HG03159 (cell line): ENCODE measurements at regions not wholly inside any gene's neighbourhood (a gene's known extent, or its start where the extent isn't known, plus 50 kb on each side); places are given as distances from the start of the nearest gene placed in this dataset.
A peak's percentile ranks its signal among the peaks of the same experiment; 100 is the strongest.

Source experiments
- ATAC-seq: cut with Tn5 transposase; IDR thresholded peaks from one replicate; pipeline ENCODE4 v1.9.1; 2021; ENCODE audit warnings: mild to moderate bottlenecking, moderate library complexity; ENCODE audit not compliant: unreplicated experiment

DNA sequence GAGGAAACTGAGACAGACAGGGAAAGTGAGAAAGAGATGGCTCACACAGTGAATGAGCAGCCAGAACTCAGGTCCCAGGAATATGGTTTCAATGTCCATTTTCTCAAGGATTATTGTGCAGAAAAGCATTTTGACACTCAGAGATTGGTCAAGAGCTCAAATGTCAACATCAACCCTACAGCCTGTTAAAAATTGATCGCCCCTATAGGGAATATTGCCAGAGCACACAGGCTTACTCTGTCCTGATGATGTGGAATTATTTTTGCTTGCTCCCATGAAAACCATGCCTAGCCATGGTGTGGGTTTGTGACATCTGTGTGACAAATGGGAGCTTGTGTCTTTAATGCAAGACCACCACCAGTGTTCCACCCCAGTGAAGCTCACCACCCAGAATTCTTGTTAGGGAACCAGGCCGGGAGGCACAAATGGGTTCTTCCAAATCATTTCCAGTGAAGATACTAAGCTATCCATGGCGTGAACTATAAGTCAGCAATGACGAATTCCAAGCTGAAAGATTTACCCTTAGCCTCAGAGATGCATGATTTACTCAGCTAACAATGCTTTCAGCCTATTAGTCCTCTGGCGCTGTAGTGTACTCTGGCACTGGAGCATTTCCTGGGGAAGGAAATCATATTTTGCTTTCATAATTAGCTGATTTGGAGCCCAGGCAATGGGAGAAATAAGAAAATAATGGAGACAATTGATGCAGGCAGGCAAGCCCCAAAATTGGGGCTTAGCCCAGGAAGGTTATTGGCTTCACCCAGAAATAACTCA lies 1188.2 kb upstream of the TMEM132C start:
- ATAC-seq, result no peak

DNA sequence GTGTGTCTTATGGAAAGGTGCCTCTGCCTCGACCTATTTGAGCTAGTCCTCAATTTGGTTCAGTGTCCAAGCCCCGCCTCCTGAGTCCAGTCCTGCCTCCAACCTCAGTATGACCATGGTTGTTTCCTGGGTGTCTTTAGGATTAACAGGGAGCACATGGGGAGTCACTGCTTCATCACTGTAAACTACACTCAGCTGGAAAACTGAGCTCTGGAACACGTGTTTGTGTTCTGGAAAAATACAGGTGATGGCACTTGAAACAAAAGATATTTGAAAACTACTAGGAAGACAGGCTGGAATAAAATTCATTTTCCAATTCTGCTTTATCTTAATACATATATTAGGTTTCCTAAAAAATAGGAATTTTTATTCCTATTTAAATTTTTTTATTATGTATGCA lies 1187.3 kb upstream of the TMEM132C start:
- ATAC-seq, result no peak

DNA sequence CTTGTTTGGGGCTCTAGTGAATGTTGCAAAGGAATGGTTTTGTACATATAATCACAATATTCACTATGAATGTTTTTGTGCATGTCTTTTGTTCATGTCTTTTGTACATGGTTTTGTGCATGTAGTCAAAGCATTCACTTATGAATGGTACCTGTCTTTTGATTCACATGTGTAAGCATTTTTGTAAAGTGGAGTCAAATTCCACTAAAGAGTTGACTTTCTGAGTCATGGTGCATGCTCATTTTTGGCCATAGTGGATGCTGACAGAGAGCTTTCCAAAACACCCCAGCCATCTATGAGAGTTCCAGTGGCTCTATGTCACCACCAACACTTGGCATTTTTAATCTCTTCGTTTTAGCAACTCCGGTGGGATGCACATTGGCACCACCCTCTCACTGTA lies 1185.9 kb upstream of the TMEM132C start:
- ATAC-seq, result no peak

DNA sequence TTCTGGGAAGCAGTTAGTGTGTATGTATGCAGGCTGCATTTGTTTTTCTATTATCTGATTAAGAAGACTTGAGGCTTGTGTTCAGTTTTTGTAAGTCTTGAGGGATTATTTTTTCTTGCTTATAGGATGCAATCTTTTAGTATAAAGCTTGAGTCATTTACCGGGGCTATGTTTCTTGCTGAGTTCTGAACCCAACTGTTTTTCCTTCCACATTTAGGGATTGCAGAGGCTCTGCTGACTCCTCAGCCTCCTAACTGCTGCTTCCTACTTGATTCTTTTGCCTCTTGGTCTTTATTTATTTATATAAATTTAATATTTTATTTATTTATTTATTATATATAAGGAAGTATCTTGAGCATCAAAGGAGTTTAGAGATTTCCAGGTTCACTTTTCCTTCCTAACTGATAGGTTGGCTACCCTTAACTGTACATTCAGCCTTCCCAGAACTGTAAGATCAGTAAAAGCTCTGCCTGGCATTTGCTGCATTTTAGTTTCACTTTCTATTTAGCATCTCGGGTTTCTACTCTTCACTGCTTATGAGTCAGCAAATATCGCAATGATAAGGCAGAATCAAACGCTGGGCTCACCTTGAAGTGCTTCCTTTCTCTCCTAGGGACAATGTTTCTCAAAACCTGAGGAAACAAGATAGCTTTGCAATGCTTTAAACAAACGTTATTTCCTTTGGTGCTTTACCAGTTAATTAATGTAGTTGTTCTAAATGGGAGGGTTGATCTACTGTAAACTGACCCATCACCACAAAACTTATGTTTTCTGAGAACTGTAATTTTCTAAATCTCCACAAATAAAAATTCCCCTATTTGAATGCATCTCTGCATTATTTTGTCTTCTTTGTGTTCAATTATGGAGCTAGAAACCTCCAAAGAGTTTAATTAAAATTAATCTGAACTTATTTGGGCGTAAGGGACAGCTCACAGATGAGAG lies 1183.7 kb upstream of the TMEM132C start:
- ATAC-seq, result peak; percentile 96

DNA sequence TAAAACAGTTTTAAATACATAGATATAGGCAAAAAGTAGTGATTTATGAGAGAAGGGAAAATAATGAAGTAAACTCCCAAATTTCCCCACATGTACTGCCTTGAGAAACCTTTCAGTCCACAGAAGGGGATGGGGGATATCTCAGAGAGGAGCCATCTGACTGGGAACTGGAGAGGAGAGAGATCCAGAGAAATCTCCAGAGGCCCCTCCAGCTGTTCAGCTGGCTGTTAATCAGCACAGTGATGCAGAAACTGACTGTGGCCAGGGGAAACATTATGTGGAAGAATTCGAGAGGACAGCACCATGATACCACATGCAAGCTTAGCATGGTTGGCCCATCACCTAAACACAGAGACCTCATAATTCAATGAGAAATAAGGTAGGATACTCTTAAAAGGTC lies 1165.9 kb upstream of the TMEM132C start:
- no peak for ATAC-seq

DNA sequence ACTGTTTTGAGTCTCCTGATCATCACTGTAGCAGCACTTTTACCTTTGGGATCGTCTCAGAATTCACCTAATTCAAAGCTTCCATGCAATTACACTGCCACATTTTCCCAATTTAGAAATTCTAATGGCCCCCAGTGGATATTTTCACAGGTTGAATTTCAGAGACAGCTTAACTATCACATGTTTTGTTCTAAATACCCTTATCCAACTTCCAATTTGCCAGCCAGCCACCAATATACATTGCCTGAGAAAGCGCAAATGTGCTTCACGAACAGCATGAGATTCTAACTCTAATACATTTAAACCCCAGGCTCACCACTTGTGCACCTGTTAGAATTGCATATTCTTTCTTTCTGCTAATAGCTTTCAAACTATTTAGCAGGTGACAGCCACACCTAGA lies 1160.9 kb upstream of the TMEM132C start:
- ATAC-seq, result no peak

DNA sequence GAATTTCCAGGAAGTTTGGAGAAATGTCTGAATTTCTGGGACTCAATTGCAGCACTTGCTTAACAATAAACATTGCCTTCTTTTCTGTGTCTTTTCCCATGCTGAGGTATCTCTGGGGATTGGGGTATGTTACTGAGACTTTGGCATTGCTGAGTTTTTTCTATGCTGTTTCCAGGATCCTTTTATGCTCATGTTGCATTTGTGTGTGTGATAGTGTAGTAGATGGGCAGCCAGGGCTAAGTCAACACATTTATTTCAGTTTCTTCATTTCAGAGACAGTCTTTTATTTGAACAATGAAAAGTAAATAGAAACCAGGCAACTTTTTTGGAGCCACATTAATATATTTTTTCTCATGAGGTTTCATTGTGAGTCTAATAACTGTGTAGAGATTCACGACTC lies 1160.3 kb upstream of the TMEM132C start:
- no peak for ATAC-seq

DNA sequence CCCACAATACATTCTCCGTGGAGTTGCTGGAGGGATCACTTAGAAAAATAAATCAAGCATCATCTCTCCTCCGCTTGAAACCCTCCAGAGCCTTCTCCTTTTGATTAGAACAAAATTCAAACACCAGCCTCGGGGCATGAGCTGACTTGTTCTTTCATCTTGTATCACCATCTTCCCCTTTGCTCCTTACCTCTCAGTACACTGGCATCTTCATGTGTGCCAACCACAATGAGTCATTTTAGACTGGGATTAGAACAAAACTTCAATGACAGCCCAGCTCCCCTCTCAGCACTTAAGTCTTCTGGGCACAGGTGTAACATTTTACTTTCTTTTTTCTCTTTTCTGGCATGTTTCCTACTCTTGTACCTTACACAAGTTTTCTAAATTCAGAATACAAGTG lies 1159.2 kb upstream of the TMEM132C start:
- ATAC-seq, result no peak

DNA sequence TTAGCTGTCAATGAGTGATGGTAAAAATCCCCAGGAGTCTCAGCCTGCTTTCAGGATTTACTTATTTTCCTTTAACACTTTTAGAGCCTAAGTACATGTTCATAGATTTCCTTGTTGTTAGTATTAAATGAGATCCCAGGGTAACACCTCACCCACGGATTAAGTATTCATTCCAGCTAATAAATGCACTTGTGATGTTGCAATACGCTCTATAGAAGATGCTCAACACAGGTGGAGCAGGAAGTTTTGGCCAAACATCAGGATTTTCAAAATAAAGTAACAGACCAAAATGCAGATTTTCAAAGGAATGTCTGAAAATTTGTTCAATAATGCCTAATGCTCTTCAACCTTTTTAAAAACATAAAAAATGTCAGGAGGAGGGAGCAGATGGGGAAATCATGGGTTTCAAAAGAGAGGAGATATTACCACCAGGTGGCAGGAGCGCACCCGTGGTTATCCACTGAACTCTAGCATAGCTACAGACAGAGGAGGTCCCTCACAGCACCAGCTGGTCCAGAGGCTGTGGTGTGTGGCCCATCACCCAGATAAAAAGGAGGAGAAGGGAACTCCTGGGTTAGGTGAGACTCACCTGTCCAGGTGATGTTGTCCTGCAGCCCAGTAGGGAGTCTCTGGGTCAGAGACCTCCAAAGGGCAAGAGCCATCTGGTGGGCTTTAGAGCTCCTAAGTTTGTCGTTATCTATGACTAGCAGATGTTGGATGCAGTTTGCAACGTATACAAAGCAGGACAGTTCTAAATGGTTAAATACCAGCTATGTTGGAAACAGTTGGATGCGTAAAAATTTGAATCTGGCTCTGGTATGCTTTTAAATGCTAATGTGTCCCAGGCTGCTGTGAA lies 1158.4 kb upstream of the TMEM132C start:
- ATAC-seq, result peak; percentile 86

DNA sequence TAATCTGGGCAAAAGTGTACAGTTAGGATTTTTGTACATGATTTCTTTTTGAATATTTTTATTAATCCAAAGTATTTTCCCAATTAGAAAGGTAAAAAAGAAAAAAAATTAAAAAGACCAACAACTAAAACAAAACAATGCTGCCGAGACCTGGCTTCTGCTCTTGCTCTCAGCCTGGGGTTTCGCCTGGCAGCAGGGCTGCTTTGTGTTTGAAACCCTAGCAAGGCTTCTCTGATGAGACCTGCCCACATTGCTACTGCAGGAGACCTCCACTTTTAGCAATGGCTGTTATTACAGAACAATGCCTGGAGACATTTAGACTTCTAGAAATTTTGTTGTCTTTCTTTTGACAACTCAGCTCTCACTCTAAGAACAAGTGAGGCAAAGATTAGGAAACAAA lies 1153.0 kb upstream of the TMEM132C start:
- ATAC-seq, result no peak

DNA sequence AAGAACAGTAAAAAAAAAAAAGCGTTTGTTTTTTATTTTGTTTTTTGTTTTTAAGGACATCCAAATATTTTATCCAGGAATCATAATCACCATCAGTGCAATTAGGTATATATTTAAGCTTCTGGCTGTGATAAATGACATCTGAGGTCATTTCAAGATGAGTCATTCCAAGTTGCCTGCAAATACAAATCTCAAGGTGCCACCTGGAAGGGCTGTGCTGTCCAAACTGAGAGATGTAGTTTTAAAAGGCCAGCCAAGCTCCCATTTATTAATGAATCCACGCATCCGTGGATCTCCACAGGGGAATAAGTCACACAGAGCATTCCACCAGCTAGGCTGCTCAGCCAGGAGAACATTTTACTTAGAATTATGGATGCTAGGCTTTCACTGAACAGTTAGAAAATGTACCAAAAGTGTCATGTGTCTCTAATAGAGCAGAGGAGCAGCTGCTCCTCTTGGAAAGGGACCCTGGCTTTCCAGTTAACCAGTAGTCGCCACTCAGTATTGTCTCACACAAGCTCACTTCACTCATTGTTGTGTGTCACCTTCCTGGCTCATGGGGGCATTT lies 1151.4 kb upstream of the TMEM132C start:
- no peak for ATAC-seq

DNA sequence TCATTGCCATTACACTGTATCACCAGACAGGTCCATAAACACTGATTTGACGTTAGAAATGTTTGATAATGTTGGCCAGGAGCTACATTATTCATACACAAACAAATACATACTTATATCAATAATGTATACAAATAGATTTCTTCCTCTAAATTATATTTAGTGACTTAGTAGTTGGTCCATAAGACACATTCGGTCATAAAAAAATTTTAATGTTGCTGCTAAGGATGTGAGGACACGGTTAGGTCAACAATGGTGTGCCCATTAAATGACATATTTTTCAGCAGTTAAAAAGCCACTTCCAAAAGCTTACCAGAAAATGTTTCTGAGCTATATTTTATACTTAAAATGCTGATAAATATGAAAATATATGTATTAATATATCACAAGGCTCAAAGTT lies 1148.7 kb upstream of the TMEM132C start:
- no peak for ATAC-seq

DNA sequence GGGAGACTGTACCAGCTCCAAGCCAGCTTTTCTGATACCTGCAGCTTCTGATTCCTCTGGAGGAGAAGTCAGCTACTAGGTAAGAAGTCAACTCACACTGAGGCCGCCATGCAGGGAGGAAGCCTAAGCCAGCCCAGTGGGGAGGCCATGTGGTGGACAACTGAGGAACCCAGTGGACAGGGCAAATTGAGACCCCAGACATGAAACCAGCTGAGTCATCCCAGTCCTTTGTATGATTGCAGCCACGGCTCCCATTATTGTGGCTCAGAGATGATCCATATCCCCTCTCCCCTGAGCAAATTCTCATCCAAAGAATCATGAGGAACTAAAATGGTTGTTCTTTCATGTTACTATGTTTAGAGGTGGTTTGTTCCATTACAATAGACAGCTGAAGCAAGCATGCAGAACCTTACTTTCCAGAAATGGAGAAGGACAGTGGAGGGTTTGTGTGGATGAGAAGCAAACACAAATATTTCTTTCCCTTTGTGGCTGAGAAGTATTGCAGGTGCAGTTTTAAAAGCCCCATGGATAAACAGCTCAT lies 1147.3 kb upstream of the TMEM132C start:
- ATAC-seq, result no peak

DNA sequence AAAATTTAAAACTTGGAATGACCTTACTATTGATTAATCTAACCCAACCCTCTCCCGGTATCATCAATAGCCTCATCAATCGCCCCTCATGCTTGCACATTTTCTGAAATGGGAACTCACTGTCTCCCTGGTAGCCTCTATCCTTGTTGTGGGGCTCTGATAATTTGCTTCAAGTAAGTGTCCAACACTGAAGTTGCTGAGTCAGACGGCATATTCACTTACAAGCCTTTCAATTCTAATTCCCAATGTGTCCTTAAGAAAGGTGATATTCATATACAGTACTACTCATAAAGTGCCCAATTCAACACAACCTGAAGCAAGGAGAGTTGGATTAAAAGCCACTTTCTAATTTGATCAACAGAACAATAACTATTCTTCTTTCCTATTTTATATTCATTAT lies 1146.1 kb upstream of the TMEM132C start:
- ATAC-seq, result no peak

DNA sequence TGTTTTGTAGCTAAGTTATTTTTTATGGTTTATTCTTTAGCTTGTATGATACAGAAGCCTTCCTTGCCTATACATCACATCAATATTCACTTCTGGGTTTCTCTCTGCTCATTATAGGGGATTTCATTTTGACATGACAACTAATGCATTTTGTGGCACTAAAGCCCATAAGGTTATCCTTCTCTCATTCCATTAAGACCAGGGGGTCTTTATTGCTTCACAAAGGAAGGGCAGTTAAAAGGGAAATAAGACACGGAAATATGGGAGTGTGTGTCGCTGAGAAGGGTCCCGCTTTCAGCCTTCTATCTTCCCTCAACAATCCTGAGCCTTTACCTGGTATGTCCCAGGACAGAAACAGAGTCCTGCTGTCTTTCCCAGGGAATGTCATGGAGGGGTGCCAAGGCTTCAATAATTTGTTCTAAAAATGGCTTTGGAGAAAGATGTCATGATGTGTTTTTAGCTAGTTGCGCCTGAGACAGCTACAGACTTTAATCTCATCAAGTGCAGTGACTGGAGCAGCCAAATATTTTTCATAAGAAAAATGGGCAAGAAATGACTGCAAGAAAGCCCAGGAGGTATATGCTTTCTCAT lies 1145.4 kb upstream of the TMEM132C start:
- no peak for ATAC-seq

DNA sequence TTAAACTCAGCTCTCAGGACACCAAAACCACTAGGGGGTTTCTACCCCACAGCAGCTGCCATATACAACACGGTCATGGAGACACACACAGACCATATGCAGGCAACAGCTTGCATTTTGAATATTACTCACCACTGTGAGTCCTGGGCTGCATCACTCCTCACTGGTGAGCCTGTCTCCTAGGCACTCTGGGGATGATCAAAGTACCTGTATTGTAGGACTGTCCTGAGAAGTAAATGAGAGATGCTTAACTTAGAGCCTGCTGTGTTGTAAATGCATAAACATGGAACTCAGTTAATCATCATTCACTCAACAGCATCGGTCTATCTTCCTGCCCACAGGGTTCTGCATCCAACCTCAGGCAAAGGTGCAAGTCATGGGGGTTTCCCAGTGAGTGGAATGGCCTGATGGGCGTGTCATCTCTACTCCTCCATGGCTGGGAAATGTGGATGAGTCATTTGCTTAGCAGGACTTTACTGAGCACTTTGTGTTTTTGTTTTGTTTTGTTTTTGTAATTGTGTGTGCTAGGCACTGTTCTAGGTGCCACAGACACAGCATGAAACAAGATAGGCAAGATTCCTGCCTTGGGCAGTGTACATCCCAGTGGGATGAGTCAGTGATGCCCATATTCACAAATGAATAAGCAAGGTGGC lies 1141.2 kb upstream of the TMEM132C start:
- peak; percentile 85 for ATAC-seq

DNA sequence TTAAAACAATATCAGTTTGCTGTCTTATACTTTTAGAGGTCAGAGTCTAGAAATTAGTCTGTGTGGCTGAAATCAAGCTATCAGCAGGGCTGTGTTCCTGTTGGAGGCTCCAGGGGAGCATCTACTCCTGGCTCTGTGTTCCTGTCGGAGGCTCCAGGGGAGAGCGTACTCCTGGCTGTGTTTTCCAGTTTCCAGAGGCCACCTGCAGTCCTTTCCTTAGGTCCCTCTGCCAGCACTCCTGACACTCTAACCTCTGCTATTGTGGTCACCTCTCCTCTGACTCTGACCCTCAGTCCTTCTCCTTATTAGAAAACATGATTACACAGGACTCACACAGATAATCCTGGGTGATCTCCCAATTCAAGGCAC lies 1140.7 kb upstream of the TMEM132C start:
- no peak for ATAC-seq

DNA sequence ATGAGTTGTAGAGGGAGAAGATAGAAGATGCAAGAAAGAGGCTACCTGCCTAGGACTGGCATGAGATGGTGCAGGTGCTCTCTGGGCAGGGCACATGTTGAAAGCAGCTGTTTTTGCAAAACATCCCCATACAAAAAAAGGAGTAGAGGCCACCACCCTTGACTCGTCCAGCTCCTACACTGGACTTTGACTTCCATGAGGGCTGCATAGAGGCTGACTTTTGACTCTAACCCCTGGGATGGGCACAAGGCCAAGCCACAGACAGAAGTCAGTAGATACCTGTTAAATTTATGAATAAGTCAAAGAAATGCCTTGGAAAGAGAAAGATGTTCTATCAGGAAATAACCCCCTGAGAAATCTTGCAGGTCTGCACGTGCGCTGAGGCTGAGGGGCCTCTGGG lies 1139.1 kb upstream of the TMEM132C start:
- no peak for ATAC-seq

DNA sequence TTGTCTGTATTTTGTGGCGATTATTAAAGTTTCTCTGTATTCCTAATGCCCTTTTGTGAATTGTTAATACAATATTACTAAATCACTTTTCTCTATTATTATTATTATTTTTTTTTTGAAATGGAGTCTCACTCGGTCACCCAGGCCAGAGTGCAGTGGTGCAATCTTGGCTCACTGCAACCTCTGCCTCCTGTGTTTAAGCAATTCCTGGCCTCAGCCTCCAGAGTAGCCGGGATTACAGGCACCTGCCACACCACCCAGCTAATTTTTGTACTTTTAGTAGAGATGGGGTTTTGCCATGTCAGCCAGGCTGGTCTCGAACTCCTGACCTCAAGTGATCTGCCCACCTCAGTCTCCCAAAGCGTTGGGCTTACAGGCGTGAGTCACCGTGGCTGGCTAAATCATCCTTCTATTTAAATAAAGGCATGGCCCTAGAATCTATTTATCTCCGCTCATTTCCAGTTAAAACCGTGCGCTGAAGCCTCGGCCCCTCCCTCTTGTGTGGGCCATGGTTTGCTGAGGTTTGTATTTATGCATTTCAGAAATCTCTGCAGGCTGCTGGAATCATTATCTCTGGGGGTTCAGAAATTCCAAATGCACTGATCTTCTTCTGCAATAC lies 1136.4 kb upstream of the TMEM132C start:
- ATAC-seq, result no peak
